IMR-90 (cell line): ENCODE measurements at regions not wholly inside any gene's neighbourhood (a gene's known extent, or its start where the extent isn't known, plus 50 kb on each side); places are given as distances from the start of the nearest gene placed in this dataset.

Experiments used
- ATAC-seq: fragments of 200-7000 bp; cut with Tn5 transposase; 2 replicates; pipeline ENCODE4 v1.9.1; 2020; ENCODE audit warnings: low read depth, mild to moderate bottlenecking, moderate library complexity
- BruUV-seq: library from RNA; stranded (reverse); fragments of 400-500 nt; replicated peaks from 2 replicates; lab custom pipeline; 2021; lab: Mats Ljungman, UMichigan
- CTCF ChIA-PET: fragments of 300-600 bp; formaldehyde crosslinking; extraction: SDS; loops from one replicate; lab custom pipeline; 2021; ENCODE audit warnings: antibody characterized with exemption; lab: Yijun Ruan, JAX
- POLR2A ChIA-PET: fragments of 300-600 bp; sonication (Branson Sonifier 250); formaldehyde crosslinking; loops from one replicate; lab custom pipeline; 2022; ENCODE audit warnings: antibody characterized with exemption; ENCODE audit not compliant: unreplicated experiment; lab: Charles Lee
- DNase-seq: peaks from one replicate; pipeline ENCODE4 v3.0.0; 2013
- H2AFZ ChIP-seq: replicated peaks from 2 replicates; pipeline ENCODE3; 2013; ENCODE audit warnings: low read length, mild to moderate bottlenecking; ENCODE audit not compliant: poor library complexity
- H2AK5ac ChIP-seq: 2 replicates; pipeline ENCODE4 v1.6.1; 2013; ENCODE audit warnings: low read depth, low read length, inconsistent platforms
- H2AK9ac ChIP-seq: replicated peaks from 2 replicates; pipeline ENCODE3; 2013; ENCODE audit warnings: mild to moderate bottlenecking, low read depth, low read length, moderate library complexity; ENCODE audit not compliant: poor library complexity
- H2BK120ac ChIP-seq: 2 replicates; pipeline ENCODE4 v1.6.1; 2013; ENCODE audit warnings: low read depth, low read length, inconsistent platforms
- H2BK15ac ChIP-seq: 3 replicates; pipeline ENCODE4 v1.6.1; 2013; ENCODE audit warnings: low read depth, low read length, inconsistent platforms
- H2BK20ac ChIP-seq: 2 replicates; pipeline ENCODE4 v1.6.1; 2013; ENCODE audit warnings: low read depth, mild to moderate bottlenecking, inconsistent platforms, low read length, moderate library complexity
- H2BK5ac ChIP-seq: 2 replicates; pipeline ENCODE4 v1.6.1; 2013; ENCODE audit warnings: mild to moderate bottlenecking, low read depth, low read length, inconsistent platforms; ENCODE audit not compliant: poor library complexity, severe bottlenecking
- H3K14ac ChIP-seq: replicated peaks from 2 replicates; pipeline ENCODE4 v1.6.1; 2013; ENCODE audit warnings: low read depth, low read length, inconsistent platforms
- H3K18ac ChIP-seq: 2 replicates; pipeline ENCODE4 v1.6.1; 2013; ENCODE audit warnings: low read depth, low read length, control low read depth
- H3K23ac ChIP-seq: 2 replicates; pipeline ENCODE4 v1.6.1; 2013; ENCODE audit warnings: low read depth, low read length, inconsistent platforms
- H3K27ac ChIP-seq: 2 replicates; pipeline ENCODE4 v1.5.1; 2013; ENCODE audit warnings: mild to moderate bottlenecking, control low read depth, low read length; ENCODE audit not compliant: insufficient read depth
- H3K27me3 ChIP-seq: 2 replicates; pipeline ENCODE4 v1.6.1; 2013; ENCODE audit warnings: low read length; ENCODE audit not compliant: control insufficient read depth, insufficient read depth
- H3K36me3 ChIP-seq: 2 replicates; pipeline ENCODE4 v1.6.1; 2013; ENCODE audit warnings: low read length, mixed read lengths; ENCODE audit not compliant: control insufficient read depth, insufficient read depth
- H3K4ac ChIP-seq: 2 replicates; pipeline ENCODE4 v1.6.1; 2013; ENCODE audit warnings: low read depth, low read length, inconsistent platforms
- H3K4me1 ChIP-seq: 2 replicates; pipeline ENCODE4 v1.6.1; 2013; ENCODE audit warnings: low read length, mixed read lengths; ENCODE audit not compliant: control insufficient read depth, insufficient read depth
- H3K4me2 ChIP-seq: 2 replicates; pipeline ENCODE4 v1.6.1; 2013; ENCODE audit warnings: low read depth, mild to moderate bottlenecking, control low read depth, low read length, moderate library complexity
- H3K4me3 ChIP-seq: 2 replicates; pipeline ENCODE4 v1.5.1; 2013; ENCODE audit warnings: low read depth, mild to moderate bottlenecking, control low read depth, low read length, moderate library complexity; ENCODE audit not compliant: insufficient read depth
- H3K56ac ChIP-seq: 2 replicates; pipeline ENCODE4 v1.6.1; 2013; ENCODE audit warnings: low read length, inconsistent platforms; ENCODE audit not compliant: insufficient read depth; ENCODE audit errors: extremely low read depth
- H3K79me1 ChIP-seq, 2 experiments: 2 replicates each; pipeline ENCODE4 v1.6.1; 2013; ENCODE audit warnings: low read length in 2 of 2, inconsistent platforms in 1 of 2, low read depth in 1 of 2
- H3K9ac ChIP-seq: 2 replicates; pipeline ENCODE4 v1.6.1; 2013; ENCODE audit warnings: low read depth, low read length, control low read depth
- H3K9me1 ChIP-seq: 2 replicates; pipeline ENCODE4 v1.6.1; 2013; ENCODE audit warnings: low read length, inconsistent platforms; ENCODE audit not compliant: insufficient read depth
- H3K9me3 ChIP-seq: 2 replicates; pipeline ENCODE4 v1.6.1; 2013; ENCODE audit warnings: low read length; ENCODE audit not compliant: control insufficient read depth, insufficient read depth
- H4K20me1 ChIP-seq: 2 replicates; pipeline ENCODE4 v1.6.1; 2013; ENCODE audit warnings: low read length, inconsistent platforms; ENCODE audit not compliant: insufficient read depth
- H4K5ac ChIP-seq: 2 replicates; pipeline ENCODE4 v1.6.1; 2013; ENCODE audit warnings: mild to moderate bottlenecking, low read depth, low read length, control low read depth
- H4K8ac ChIP-seq, 2 experiments: 2 replicates each; pipeline ENCODE4 v1.6.1; 2013; ENCODE audit warnings: low read depth in 2 of 2, low read length in 2 of 2, control low read depth in 1 of 2, inconsistent platforms in 1 of 2
- H4K91ac ChIP-seq: 2 replicates; pipeline ENCODE4 v1.6.1; 2013; ENCODE audit warnings: low read depth, low read length, inconsistent platforms; ENCODE audit not compliant: insufficient read depth
- POLR2A ChIP-seq: IDR thresholded peaks from 2 replicates; pipeline ENCODE4 v1.6.1; 2012; ENCODE audit warnings: mild to moderate bottlenecking, low read depth, low read length
- WGBS, 2 experiments: methylation state at CpG; one replicate each; pipeline versions ENCODE4 v1.1.5 to v1.1.7; 2013; ENCODE audit warnings: missing lambda C conversion rate in 2 of 2; ENCODE audit not compliant: insufficient read length in 1 of 2; ENCODE audit errors: extremely low coverage in 2 of 2; 5-methylcytosine and 5-hydroxymethylcytosine counted together
- dilution Hi-C: fragments of 300-500 bp; cut with HindIII; formaldehyde crosslinking; loops from one replicate; pipeline ENCODE4 v1.14.3; 2018; ENCODE audit warnings: low sequenced_read_pairs; ENCODE audit not compliant: unreplicated experiment
- in situ Hi-C: fragments of 300-500 bp; cut with MboI; formaldehyde crosslinking; loops from 3 replicates; pipeline ENCODE4 v1.14.3; 2019; ENCODE audit warnings: low sequenced_read_pairs, inconsistent platforms, mixed read lengths
- intact Hi-C: fragments of 100-400 bp; cut with micrococcal nuclease; formaldehyde crosslinking; loops from 2 replicates; pipeline ENCODE4 v1.10.0; 2022

- H3K23ac ChIP-seq = no peak overlapping the region
- H3K14ac ChIP-seq = no peak overlapping the region
- ChIA-PET POLR2A (no interaction called here), CTCF (no interaction called here)
- TF ChIP-seq POLR2A = no peak
- H2BK5ac ChIP-seq = no peak overlapping the region
- no peak overlapping the region for H3K27ac ChIP-seq
- H2AK5ac ChIP-seq = no peak overlapping the region
- no peak overlapping the region for H3K4ac ChIP-seq
- H3K9me1 ChIP-seq = no peaks in the 10 kb centered on the region
- intact Hi-C loops = no loop called here
- no peak overlapping the region for H4K8ac ChIP-seq
- no peaks in the 10 kb centered on the region for H3K36me3 ChIP-seq
- H2BK120ac ChIP-seq = no peak overlapping the region
- H4K91ac ChIP-seq = no peak overlapping the region
- H3K79me1 ChIP-seq = no peaks in the 10 kb centered on the region
- no peaks in the 10 kb centered on the region for H4K20me1 ChIP-seq
- dilution Hi-C loops = no loop called here
- H2BK15ac ChIP-seq = no peak overlapping the region
- H3K4me2 ChIP-seq = no peak overlapping the region
- no TSS peak for BruUV-seq
- no peak overlapping the region for H3K18ac ChIP-seq
- ATAC-seq (no peak), DNase-seq (no peak)
- H3K4me1 ChIP-seq = no peaks in the 10 kb centered on the region
- H3K9ac ChIP-seq = no peak overlapping the region
- H3K9me3 ChIP-seq = no peaks in the 10 kb centered on the region
- H2BK20ac ChIP-seq = no peak overlapping the region
- no peaks in the 10 kb centered on the region for H3K27me3 ChIP-seq
- no peak overlapping the region for H3K4me3 ChIP-seq
- in situ Hi-C loops = no loop called here
- H3K56ac ChIP-seq = no peak overlapping the region
- H4K5ac ChIP-seq = no peak overlapping the region
- H2AFZ ChIP-seq = no peak overlapping the region
- H2AK9ac ChIP-seq = no peak overlapping the region
- WGBS, 2 experiments = no CpG with 5 or more reads among the region's 1 CpG
Measured at GRCh38 chr18:60246606-60247005, 126.0 kb downstream of the MC4R start.
